ENCODE measurements at regions not wholly inside any gene's neighbourhood (a gene's known extent, or its start where the extent isn't known, plus 50 kb on each side); places are given as distances from the start of the nearest gene placed in this dataset.
"Not testable (repeated sequence)": the region's sequence is repeated elsewhere in the genome, so short reads cannot be mapped to it uniquely, and the experiment has no call there.

GRCh38 chrX:42378857-42379256 lies 399.1 kb downstream of the PPP1R2C start:
- Histone ChIP-seq H3K4me1 (no peaks in the 10 kb centered on the region), H3K27me3 (no peaks in the 10 kb centered on the region), H3K36me3 (no peaks in the 10 kb centered on the region), H3K9me3 (no peaks in the 10 kb centered on the region), H3K4me3 (ENCODE audit: low read depth, low read length) (no peak overlapping the region)
- no peak for TF ChIP-seq CTCF (IDR thresholded peaks at IDR 0.05; ENCODE audit: low read depth, low read length)
- DNase-seq = no peak

- Histone ChIP-seq H3K36me3 (no peaks in the 10 kb centered on the region), H3K27me3 (no peaks in the 10 kb centered on the region), H3K9me3 (no peaks in the 10 kb centered on the region), H3K4me1 (no peaks in the 10 kb centered on the region), H3K4me3 (ENCODE audit: low read depth, low read length) (no peak overlapping the region)
- DNase-seq = no peak
- no peak for TF ChIP-seq CTCF (IDR thresholded peaks at IDR 0.05; ENCODE audit: low read depth, low read length)
Measured at GRCh38 chrX:42375086-42375485, 402.9 kb downstream of the PPP1R2C start.

GRCh38 chrX:42366181-42366580 lies 411.8 kb downstream of the PPP1R2C start:
- H3K4me1 ChIP-seq = no peaks in the 10 kb centered on the region
- no peaks in the 10 kb centered on the region for H3K36me3 ChIP-seq
- DNase-seq = no peak
- H3K27me3 ChIP-seq = no peaks in the 10 kb centered on the region
- no peak overlapping the region for H3K4me3 ChIP-seq (ENCODE audit: low read depth, low read length)
- H3K9me3 ChIP-seq = no peaks in the 10 kb centered on the region
- TF ChIP-seq CTCF (IDR thresholded peaks at IDR 0.05; ENCODE audit: low read depth, low read length) = no peak

DNA sequence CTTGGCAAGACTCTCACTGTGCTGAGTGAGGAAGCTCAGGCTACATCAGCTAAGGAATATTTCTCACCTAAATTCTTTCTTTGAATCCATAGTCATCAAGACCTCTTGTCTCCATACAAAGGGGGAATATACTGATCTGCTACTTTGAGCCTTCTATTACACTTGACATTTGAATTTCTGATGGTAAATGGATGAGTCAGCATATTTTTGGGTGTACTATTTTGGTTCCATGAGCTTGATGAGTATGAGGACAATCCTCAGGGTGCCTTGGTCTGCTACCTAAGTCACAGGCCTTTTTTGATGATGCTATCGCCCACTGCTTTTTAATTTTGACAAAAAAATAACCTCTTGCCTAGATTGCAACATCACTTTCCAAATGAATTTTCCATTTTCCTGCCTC lies 415.7 kb downstream of the PPP1R2C start:
- Histone ChIP-seq H3K36me3 (no peaks in the 10 kb centered on the region), H3K27me3 (no peaks in the 10 kb centered on the region), H3K4me1 (no peaks in the 10 kb centered on the region), H3K9me3 (no peaks in the 10 kb centered on the region), H3K4me3 (ENCODE audit: low read depth, low read length) (no peak overlapping the region)
- no peak for TF ChIP-seq CTCF (IDR thresholded peaks at IDR 0.05; ENCODE audit: low read depth, low read length)
- no peak for DNase-seq

DNA sequence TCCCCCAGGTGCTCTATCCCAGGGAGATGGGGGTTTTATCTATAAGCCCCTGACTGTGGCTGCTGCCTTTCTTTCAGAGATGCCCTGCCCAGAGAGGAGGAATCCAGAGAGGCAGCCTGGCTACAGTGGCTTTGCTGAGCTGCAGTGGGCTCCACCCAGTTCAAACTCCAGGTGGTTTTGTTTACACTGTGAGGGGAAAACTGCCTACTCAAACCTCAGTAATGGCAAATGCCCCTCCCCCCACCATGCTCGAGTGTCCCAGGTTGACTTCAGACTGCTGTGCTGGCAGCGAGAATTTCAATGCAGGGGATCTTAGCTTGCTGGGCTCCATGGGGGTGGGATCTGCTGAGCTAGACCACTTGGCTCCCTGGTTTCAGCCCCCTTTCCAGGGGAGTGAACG lies 419.6 kb upstream of the CASK start:
- not testable (repeated sequence) for H3K9me3 ChIP-seq; H3K27me3 ChIP-seq; H3K36me3 ChIP-seq; DNase-seq; H3K4me3 ChIP-seq (ENCODE audit: low read depth, low read length); H3K4me1 ChIP-seq
